T-cell (primary cell): ENCODE measurements at regions not wholly inside any gene's neighbourhood (a gene's known extent, or its start where the extent isn't known, plus 50 kb on each side); places are given as distances from the start of the nearest gene placed in this dataset.

Experiments used
- ATAC-seq, 4 experiments: fragments of 200-7000 bp in 3 of 4; fragments of 150-1000 bp in 1 of 4; cut with Tn5 transposase; replicated peaks in 1 of 4; 1 replicate in 3 of 4; 2 replicates in 1 of 4; pipeline ENCODE4 v1.10.0; 2021; ENCODE audit warnings: moderate library complexity in 3 of 4, mild to moderate bottlenecking in 2 of 4, moderate number of reproducible peaks in 1 of 4
- CTCF ChIA-PET, 2 donors: fragments of 300-600 bp; sonication (Branson Sonifier 250); formaldehyde crosslinking; loops; one replicate each; lab custom pipeline; 2022; ENCODE audit warnings: antibody characterized with exemption in 2 of 2; lab: Charles Lee
- POLR2A ChIA-PET, 2 donors: fragments of 300-600 bp; sonication (Branson Sonifier 250); formaldehyde crosslinking; loops; one replicate each; lab custom pipeline; 2022; ENCODE audit warnings: antibody characterized with exemption in 2 of 2; lab: Charles Lee
- DNase-seq, 35 experiments: peaks; one replicate each; pipeline versions ENCODE4 v3.0.0 to v3.0.0-alpha.2; 2013 to 2023
- H3K27ac ChIP-seq: one replicate; pipeline ENCODE4 v1.5.1; 2013; ENCODE audit warnings: low read length
- H3K27me3 ChIP-seq, 2 experiments: replicated peaks in 1 of 2; 1 replicate in 1 of 2; 2 replicates in 1 of 2; pipeline versions ENCODE4 v1.6.1 to v1.7.0; 2013; ENCODE audit warnings: low read length in 1 of 2, mixed read lengths in 1 of 2; ENCODE audit not compliant: control insufficient read depth in 2 of 2, insufficient read depth in 2 of 2; ENCODE audit errors: extremely low read depth in 1 of 2
- H3K36me3 ChIP-seq, 2 donors: 1 replicate in 1 of 2; 2 replicates in 1 of 2; pipeline versions ENCODE4 v1.6.1 to v1.7.0; 2013; ENCODE audit warnings: low read length in 1 of 2; ENCODE audit not compliant: control insufficient read depth in 2 of 2, insufficient read depth in 1 of 2; ENCODE audit errors: extremely low read depth in 1 of 2
- H3K4me1 ChIP-seq, 2 experiments: 1 replicate in 1 of 2; 2 replicates in 1 of 2; pipeline versions ENCODE4 v1.6.1 to v1.7.0; 2013; ENCODE audit warnings: low read length in 2 of 2, mixed read lengths in 1 of 2; ENCODE audit not compliant: insufficient read depth in 2 of 2, control insufficient read depth in 1 of 2; ENCODE audit errors: extremely low read depth in 1 of 2
- H3K4me3 ChIP-seq, 2 donors: 1 replicate in 1 of 2; 2 replicates in 1 of 2; pipeline versions ENCODE4 v1.5.1 to v1.7.0; 2013; ENCODE audit warnings: mild to moderate bottlenecking in 2 of 2, low read length in 1 of 2, moderate library complexity in 1 of 2; ENCODE audit not compliant: control insufficient read depth in 1 of 2; ENCODE audit errors: extremely low read depth in 1 of 2
- H3K9me3 ChIP-seq: 2 replicates; pipeline ENCODE4 v1.7.0; 2013
- H3K27ac Mint-ChIP-seq, 2 donors: one replicate each; pipeline ENCODE4 v1.8.0; 2020 to 2021; ENCODE audit warnings: mild to moderate bottlenecking in 2 of 2, mixed read lengths in 2 of 2
- H3K27me3 Mint-ChIP-seq, 2 donors: one replicate each; pipeline ENCODE4 v1.8.0; 2021 to 2022; ENCODE audit warnings: mixed read lengths in 2 of 2
- H3K36me3 Mint-ChIP-seq: one replicate; pipeline ENCODE4 v1.8.0; 2021; ENCODE audit warnings: mixed read lengths
- H3K4me1 Mint-ChIP-seq, 3 donors: one replicate each; pipeline ENCODE4 v1.8.0; 2020 to 2022; ENCODE audit warnings: mixed read lengths in 3 of 3, mild to moderate bottlenecking in 1 of 3
- H3K4me3 Mint-ChIP-seq, 3 donors: one replicate each; pipeline ENCODE4 v1.8.0; 2020 to 2022; ENCODE audit warnings: mild to moderate bottlenecking in 3 of 3, mixed read lengths in 3 of 3, moderate library complexity in 3 of 3
- H3K9me3 Mint-ChIP-seq, 3 donors: one replicate each; pipeline ENCODE4 v1.8.0; 2020 to 2022; ENCODE audit warnings: mixed read lengths in 3 of 3
- WGBS: methylation state at CpG from one replicate; pipeline ENCODE4 v1.1.5; 2013; ENCODE audit warnings: missing lambda C conversion rate; ENCODE audit not compliant: insufficient coverage; 5-methylcytosine and 5-hydroxymethylcytosine counted together

GRCh38 chr1:34627465-34628240 is 127.2 kb upstream of the GJB5 start:
- no peak for ATAC-seq
- no peak overlapping the region for H3K27ac ChIP-seq
- H3K36me3 ChIP-seq = no peaks in the 10 kb centered on the region
- no peak overlapping the region for H3K27ac Mint-ChIP-seq
- H3K4me1 ChIP-seq = no peaks in the 10 kb centered on the region
- ChIA-PET CTCF (no interaction called here), POLR2A (no interaction called here)
- peaks cover 11 to 13% of the 10 kb centered on the region in 2 donors for H3K27me3 Mint-ChIP-seq
- WGBS = 53% methylated on average over 4 of the region's 10 CpGs
- H3K27me3 ChIP-seq = peaks cover 0 to 9% of the 10 kb centered on the region in 2 experiments
- no peak for DNase-seq
- no peaks in the 10 kb centered on the region for H3K36me3 Mint-ChIP-seq
- H3K4me3 ChIP-seq = no peak overlapping the region
- no peaks in the 10 kb centered on the region for H3K4me1 Mint-ChIP-seq
- H3K9me3 ChIP-seq = no peaks in the 10 kb centered on the region
- no peak overlapping the region for H3K4me3 Mint-ChIP-seq
- H3K9me3 Mint-ChIP-seq = no peaks in the 10 kb centered on the region

- Mint-ChIP-seq H3K27me3 (peaks cover 2 to 12% of the 10 kb centered on the region in 2 donors), H3K4me3 (no peak overlapping the region), H3K27ac (no peak overlapping the region), H3K4me1 (no peaks in the 10 kb centered on the region), H3K36me3 (no peaks in the 10 kb centered on the region), H3K9me3 (no peaks in the 10 kb centered on the region)
- CTCF ChIA-PET = no interaction called here
- Histone ChIP-seq H3K27ac (no peak overlapping the region), H3K9me3 (no peaks in the 10 kb centered on the region), H3K27me3 (peaks cover 0 to 6% of the 10 kb centered on the region in 2 experiments), H3K36me3 (no peaks in the 10 kb centered on the region), H3K4me1 (no peaks in the 10 kb centered on the region), H3K4me3 (no peak overlapping the region)
- 100% methylated on average over 1 of the region's 2 CpGs for WGBS
- POLR2A ChIA-PET = no interaction called here
- DNase-seq = no peak
- no peak for ATAC-seq
Measured at GRCh38 chr1:34631126-34631525, 123.7 kb upstream of the GJB5 start.

- H3K4me3 ChIP-seq = no peak overlapping the region
- no peaks in the 10 kb centered on the region for H3K36me3 ChIP-seq
- H3K27me3 ChIP-seq = peaks cover 0 to 10% of the 10 kb centered on the region in 2 experiments
- Mint-ChIP-seq H3K27ac (no peak overlapping the region), H3K36me3 (no peaks in the 10 kb centered on the region), H3K4me1 (no peaks in the 10 kb centered on the region), H3K27me3 (peaks cover 7 to 33% of the 10 kb centered on the region in 2 donors), H3K4me3 (no peak overlapping the region), H3K9me3 (no peaks in the 10 kb centered on the region)
- CTCF ChIA-PET = no interaction called here
- DNase-seq (no peak), ATAC-seq (no peak)
- no peaks in the 10 kb centered on the region for H3K9me3 ChIP-seq
- WGBS = 85% methylated on average over 8 of the region's 9 CpGs
- POLR2A ChIA-PET = no interaction called here
- H3K4me1 ChIP-seq = no peaks in the 10 kb centered on the region
- H3K27ac ChIP-seq = no peak overlapping the region
Measured at GRCh38 chr1:34639701-34640100, 115.1 kb upstream of the GJB5 start.

- WGBS = 33% methylated on average over 2 of the region's 10 CpGs
- CTCF ChIA-PET = interaction anchor here in 1 of 2 donors (0.7 kb wide), 1 partner anchor 599 kb away, joined by 3 read pairs; no protein-coding TSS in a partner anchor
Measured at GRCh38 chr1:34640654-34641401, 114.0 kb upstream of the GJB5 start.

GRCh38 chr1:34642679-34643078 is 112.2 kb upstream of the GJB5 start:
- WGBS = no CpG with 5 or more reads among the region's 1 CpG
- Mint-ChIP-seq H3K36me3 (no peaks in the 10 kb centered on the region), H3K27me3 (peaks cover 14 to 38% of the 10 kb centered on the region in 2 donors), H3K9me3 (no peaks in the 10 kb centered on the region), H3K4me3 (no peak overlapping the region), H3K27ac (no peak overlapping the region), H3K4me1 (no peaks in the 10 kb centered on the region)
- CTCF ChIA-PET = no interaction called here
- no peak overlapping the region for H3K4me3 ChIP-seq
- H3K36me3 ChIP-seq = no peaks in the 10 kb centered on the region
- DNase-seq = no peak
- POLR2A ChIA-PET = no interaction called here
- no peaks in the 10 kb centered on the region for H3K9me3 ChIP-seq
- peaks cover 0 to 23% of the 10 kb centered on the region in 2 experiments for H3K27me3 ChIP-seq
- no peak for ATAC-seq
- no peak overlapping the region for H3K27ac ChIP-seq
- no peaks in the 10 kb centered on the region for H3K4me1 ChIP-seq

More at GRCh38 chr1:34640654-34641401, 114.0 kb upstream of the GJB5 start:
- POLR2A ChIA-PET = interaction anchor here in 1 of 2 donors (0.5 kb wide), 1 partner anchor 82 kb away, joined by 3 read pairs; no protein-coding TSS in a partner anchor
- H3K36me3 Mint-ChIP-seq = no peaks in the 10 kb centered on the region
- H3K27ac ChIP-seq = no peak overlapping the region
- H3K27ac Mint-ChIP-seq = no peak overlapping the region
- DNase-seq (no peak), ATAC-seq (no peak)
- H3K9me3 Mint-ChIP-seq = no peaks in the 10 kb centered on the region
- no peaks in the 10 kb centered on the region for H3K4me1 Mint-ChIP-seq
- H3K36me3 ChIP-seq = no peaks in the 10 kb centered on the region
- no peaks in the 10 kb centered on the region for H3K4me1 ChIP-seq
- no peak overlapping the region for H3K4me3 ChIP-seq
- H3K27me3 ChIP-seq = peaks cover 0 to 17% of the 10 kb centered on the region in 2 experiments
- H3K9me3 ChIP-seq = no peaks in the 10 kb centered on the region
- H3K4me3 Mint-ChIP-seq = no peak overlapping the region
- peaks cover 11 to 35% of the 10 kb centered on the region in 2 donors for H3K27me3 Mint-ChIP-seq

GRCh38 chr1:34645109-34645688 is 109.6 kb upstream of the GJB5 start:
- no peaks in the 10 kb centered on the region for H3K4me1 Mint-ChIP-seq
- peaks cover 34 to 49% of the 10 kb centered on the region in 2 donors for H3K27me3 Mint-ChIP-seq
- ATAC-seq (no peak), DNase-seq (no peak)
- H3K4me3 ChIP-seq = no peak overlapping the region
- H3K4me3 Mint-ChIP-seq = no peak overlapping the region
- no peak overlapping the region for H3K27ac Mint-ChIP-seq
- POLR2A ChIA-PET = no interaction called here
- H3K36me3 ChIP-seq = no peaks in the 10 kb centered on the region
- peaks cover 2 to 25% of the 10 kb centered on the region in 2 experiments for H3K27me3 ChIP-seq
- no peaks in the 10 kb centered on the region for H3K9me3 ChIP-seq
- no peaks in the 10 kb centered on the region for H3K9me3 Mint-ChIP-seq
- CTCF ChIA-PET = no interaction called here
- WGBS = 34% methylated on average over 4 of the region's 7 CpGs
- no peak overlapping the region for H3K27ac ChIP-seq
- H3K4me1 ChIP-seq = no peaks in the 10 kb centered on the region
- H3K36me3 Mint-ChIP-seq = no peaks in the 10 kb centered on the region
